ENCODE measurements at regions not wholly inside any gene's neighbourhood (a gene's known extent, or its start where the extent isn't known, plus 50 kb on each side); places are given as distances from the start of the nearest gene placed in this dataset.
"Not testable (repeated sequence)": the region's sequence is repeated elsewhere in the genome, so short reads cannot be mapped to it uniquely, and the experiment has no call there.

DNA sequence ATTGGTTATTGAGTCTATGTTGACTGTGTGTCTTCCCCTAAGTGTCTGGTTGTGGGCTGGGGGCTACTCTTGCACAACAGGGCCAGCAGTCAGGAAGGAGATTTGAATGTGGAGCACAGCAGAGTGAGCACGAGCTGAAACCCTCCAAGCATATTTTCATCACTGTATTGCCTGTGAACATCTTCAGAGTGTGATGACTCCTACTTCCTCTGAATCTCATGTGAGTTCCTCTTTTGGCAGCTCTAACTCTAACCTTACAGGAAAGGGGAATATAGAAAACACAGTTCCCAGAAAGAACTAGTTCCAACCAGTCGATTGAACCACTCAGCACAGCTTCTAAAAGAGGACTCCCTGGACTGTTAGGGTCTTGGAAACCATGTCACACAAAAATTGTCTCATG lies 211.6 kb downstream of the RAP2B start:
- no peak for DNase-seq (ENCODE audit: low read depth)

DNA sequence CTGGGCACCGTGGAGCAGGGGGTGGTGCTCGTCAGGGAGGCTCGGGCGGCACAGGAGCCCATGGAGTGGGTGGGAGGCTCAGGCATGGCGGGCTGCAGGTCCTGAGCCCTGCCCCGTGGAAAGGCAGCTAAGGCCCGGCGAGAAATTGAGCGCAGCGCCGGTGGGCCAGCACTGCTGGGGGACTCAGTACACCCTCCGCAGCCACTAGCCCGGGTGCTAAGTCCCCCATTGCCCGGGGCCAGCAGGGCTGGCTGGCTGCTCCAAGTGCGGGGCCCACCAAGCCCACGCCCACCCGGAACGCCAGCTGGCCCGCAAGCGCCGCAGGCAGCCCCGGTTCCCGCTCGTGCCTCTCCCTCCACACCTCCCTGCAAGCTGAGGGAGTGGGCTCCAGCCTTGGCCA lies 216.3 kb downstream of the RAP2B start:
- not testable (repeated sequence) for DNase-seq (ENCODE audit: low read depth)

DNA sequence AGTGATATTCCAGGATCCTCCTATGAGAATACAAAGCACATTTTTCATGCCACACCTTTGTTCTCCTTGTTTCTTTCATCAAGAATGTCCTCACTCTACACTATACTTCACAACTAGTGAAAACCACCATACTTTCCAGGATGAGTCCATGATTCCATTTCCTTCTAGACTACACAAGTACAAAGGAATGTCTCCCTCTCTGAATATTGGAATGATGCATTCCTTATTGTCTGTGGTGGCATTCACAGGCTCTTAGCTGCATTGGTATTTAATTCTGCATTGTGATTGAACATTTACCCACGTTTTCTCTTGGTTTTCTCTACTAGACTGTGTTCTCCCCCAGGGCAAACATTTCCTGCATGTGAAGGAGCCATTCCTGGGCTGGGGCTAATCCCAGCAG lies 217.5 kb downstream of the RAP2B start:
- DNase-seq (ENCODE audit: low read depth) = no peak

DNA sequence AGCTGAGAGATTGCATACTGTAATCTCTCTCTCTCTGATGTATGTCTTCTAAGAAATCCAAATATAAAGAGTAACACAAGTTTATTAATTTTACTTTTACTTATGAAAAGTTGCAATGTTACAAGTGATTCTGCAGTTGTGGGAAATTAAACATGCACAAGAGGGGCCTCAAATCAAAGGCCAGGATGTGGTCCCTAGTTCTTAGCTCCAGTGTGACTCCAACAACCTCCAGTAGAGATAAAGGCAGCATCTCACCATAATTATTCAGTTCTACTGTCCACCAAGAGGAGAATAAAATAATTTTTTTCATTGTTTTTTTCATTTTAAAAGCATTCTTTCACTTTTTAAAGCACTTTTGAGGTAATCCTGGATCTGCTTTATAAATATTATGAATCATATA lies 223.3 kb downstream of the RAP2B start:
- no peak for DNase-seq (ENCODE audit: low read depth)

DNA sequence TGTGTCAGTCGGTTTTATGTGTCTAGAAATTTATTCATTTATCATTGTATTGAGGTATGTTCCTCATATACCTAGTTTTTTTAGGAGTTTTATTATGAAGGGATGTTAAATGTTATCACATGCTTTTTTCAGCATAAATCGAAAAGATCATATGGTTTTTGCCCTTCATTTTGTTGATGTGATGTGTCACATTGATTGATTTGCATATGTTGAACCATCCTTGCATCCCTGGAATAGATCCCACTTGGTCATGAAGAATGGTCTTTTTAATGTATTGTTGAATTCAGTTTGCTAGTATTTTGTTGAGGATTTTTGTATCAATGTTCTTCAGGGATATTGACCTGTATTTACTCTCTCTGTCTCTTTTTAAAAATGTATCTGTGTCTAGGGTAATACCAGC lies 230.3 kb downstream of the RAP2B start:
- no peak for DNase-seq (ENCODE audit: low read depth)

DNA sequence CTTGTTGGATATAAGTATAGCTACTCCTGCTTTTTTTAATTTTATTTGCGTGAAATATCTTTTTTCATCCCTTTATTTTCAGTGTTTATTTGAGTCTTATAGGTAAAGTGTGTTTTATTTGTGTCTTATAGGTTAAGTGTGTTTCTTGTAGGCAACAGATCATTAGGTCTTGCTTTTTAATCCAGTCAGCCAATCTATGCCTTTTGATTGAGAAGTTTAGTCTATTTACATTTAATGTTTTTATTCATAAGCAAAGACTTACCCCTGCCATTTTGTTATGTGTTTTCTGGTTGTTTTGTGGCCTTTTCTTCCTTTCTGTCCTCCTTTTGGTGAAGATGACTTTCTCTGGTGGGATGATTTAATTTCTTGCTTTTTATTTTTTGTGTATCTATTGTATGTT lies 232.0 kb downstream of the RAP2B start:
- DNase-seq (ENCODE audit: low read depth) = no peak

DNA sequence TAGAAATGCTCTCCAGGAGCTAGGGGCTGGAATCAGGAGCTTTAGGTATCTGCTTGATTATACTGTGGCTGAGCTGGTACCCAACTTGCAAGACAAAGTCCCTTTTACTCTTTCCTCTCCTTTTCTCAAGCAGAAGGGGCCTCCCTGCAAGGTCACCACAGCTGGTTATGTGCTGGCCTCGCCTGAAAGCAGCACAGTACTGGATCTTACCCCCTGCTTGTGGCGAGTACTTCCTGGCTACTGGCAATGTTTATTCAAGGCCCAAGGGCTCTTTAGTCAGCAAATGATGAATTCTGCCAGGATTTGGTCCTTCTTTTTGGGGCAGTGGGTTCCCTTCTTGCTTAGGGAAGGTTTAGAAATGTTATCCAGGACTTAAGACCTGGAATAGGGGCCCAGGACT lies 234.6 kb downstream of the RAP2B start:
- DNase-seq (ENCODE audit: low read depth) = no peak

DNA sequence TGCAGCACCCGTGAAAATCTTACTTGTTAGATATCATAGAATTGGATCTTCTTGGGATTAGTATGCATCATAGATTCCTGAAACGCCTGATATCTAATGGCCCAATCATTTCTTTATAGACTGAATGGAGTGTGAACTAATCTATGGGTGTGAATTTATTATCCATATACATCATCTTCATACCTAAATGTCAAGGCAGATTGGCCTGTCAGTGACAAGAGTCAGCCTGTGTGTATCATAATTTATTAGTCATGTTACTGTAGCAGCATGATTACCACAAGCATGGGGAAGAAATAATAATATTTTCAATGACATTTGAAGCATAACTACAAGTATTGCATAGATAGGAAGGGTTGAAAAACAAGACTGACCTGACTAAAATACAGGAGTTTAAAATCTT lies 235.8 kb downstream of the RAP2B start:
- DNase-seq (ENCODE audit: low read depth) = no peak

DNA sequence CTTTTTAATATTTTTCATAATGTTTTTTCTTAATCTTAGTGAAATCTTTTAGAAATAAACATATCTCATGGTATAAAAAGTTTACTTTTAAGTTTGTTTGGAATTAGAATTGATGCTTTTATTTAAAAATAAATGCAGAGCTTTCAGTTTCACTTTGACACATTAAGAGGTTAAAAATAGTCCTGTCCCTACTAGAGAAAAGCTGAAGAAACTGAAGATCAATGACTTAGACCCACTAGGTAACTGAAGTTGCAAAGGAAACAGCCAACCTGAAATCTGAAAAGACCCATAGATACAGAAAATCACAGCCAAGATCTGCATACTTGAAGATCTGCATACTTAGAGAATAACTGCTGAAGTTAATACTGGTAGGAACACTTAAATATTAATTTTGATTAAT lies 237.6 kb downstream of the RAP2B start:
- DNase-seq (ENCODE audit: low read depth) = no peak

DNA sequence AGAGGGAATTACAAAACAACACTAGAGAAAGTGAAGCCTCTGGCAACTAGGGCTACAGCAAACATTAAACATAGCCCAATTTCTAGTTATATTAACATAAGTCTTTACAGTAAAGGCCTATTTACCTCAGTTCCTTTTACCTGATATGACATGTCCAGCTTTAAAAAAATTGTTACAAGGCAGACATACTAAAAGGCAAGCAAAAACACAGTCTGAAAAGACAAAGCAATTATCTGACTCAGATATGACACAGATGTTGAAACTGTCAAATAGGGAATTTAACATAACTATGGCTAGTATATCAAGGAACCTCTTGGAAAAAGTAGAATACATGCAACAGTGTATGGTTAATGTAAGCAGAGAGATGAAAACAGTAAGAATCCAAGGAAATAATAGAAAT lies 238.6 kb downstream of the RAP2B start:
- no peak for DNase-seq (ENCODE audit: low read depth)

DNA sequence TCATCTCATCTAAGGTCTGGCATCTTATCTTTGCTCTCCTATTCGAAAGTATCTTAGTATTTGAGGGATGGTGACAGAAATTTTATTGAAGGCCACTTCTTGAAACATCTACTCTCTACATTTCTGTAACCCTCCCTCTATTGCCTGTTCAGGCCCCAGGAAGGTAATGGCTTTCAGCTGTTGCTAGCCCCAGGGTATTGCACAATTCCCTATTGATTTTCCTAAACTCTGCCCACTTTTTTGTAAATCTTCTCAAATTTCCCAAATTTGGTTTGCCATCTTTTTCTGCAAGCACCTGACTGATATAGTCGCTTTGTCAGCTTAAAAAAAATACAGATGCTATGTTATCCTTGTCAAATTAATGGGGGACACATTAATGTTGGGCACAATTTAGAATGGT lies 242.1 kb downstream of the RAP2B start:
- no peak for DNase-seq (ENCODE audit: low read depth)

DNA sequence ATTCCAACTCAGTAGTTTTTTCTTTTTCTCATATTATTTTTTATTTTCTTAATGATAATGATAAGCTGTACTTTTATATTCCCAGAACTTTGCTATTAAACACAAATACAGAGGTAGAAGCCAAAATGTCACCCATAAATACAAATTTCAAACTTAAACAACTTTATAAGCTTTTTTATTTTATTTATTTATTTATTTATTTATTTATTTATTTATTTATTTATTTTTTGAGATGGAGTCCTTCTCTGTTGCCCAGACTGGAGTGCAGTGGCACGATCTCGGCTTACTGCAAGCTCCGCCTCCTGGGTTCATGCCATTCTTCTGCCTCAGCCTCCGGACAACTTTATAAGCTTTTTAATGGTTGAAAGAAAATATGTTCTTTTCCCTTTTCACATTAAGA lies 243.3 kb downstream of the RAP2B start:
- DNase-seq (ENCODE audit: low read depth) = not testable (repeated sequence)

DNA sequence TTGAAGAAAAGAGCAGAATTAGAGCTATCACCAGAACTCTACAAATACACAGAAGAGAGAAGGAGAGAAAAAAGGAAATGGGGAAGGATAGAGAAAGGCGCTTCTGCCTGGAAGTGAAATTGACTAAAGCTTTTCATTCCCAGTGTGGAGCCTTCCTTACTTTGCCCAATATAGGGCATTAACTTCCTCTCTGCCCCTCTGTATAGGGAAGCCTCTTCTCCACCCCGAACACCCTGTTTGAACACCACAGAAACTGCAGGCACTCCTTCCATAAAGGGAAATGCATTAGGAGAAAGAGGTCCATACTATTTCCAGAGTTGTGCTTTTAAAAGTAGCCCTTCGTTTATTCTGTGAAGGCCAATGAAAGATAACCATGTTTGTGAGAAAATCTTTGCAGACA lies 248.5 kb downstream of the RAP2B start:
- no peak for DNase-seq (ENCODE audit: low read depth)

DNA sequence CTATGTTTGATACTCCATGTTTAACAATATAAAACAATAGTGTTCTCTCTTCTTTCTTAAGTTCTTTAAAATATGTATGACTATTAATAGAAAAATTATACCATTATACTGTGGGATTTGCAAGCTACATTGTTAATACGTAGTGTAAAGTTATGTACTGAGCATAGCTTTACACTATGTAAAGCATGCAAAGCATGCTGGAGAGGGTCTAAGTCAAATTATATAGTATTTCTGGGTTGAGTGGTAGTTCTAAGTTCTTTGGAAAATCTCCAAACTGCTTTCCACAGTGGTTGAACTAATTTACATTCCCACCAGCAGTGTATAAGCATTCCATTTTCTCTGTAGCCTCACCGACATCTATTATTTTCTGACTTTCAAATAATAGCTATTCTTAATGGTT lies 253.0 kb downstream of the RAP2B start:
- DNase-seq (ENCODE audit: low read depth) = no peak

DNA sequence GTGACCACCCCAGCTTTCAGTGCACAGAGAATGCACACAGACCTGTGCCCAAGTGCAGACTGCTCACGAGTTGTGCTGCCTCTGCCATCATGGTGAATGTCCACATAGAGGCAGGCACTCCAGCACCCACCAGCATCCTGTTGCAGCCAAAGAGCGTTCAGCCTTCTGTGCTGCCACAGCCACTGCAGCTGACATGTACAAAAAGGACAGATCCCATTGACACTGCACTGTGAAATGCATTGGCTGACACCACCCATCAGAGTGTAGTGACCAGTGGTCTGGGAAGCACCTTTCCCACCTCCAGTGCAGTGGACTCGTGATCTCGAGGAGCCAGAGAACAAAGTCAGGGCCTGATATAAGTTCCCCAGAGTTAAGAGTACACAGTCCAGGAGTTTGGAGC lies 260.3 kb downstream of the RAP2B start:
- no peak for DNase-seq (ENCODE audit: low read depth)

DNA sequence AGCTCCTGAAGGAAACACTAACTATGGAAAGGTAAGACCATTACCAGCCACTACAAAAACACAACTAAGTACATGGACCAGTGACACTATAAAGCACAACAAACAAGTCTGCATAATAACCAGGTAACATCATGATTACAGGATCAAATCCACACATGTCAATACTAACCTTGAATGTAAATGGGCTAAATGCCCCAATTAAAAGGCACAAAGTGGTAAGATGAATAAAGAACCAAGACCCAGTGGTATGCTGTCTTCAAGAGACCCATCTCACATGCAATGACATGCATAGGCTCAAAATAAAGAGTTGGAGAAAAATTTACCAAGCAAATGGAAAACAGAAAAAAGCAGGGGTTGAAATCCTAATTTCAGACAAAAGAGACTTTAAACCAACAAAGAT lies 261.8 kb downstream of the RAP2B start:
- not testable (repeated sequence) for DNase-seq (ENCODE audit: low read depth)

DNA sequence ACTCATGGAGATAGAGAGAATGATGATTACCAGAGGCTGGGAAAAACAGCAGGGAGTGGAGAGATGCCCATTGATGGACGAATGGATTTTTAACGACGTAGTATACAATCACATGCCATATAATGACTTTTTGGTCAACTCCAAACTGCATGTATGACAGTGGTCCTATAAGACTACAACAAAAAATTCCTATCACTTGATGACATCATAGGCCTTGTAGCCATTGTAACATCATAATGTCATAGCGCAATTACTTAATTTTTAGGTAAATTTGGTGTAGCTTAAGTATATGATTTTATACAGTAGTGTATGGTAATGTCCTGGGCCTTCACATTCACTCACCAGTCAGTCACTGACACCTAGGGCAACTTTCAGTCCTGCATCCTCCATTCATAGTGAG lies 264.3 kb downstream of the RAP2B start:
- DNase-seq (ENCODE audit: low read depth) = no peak

DNA sequence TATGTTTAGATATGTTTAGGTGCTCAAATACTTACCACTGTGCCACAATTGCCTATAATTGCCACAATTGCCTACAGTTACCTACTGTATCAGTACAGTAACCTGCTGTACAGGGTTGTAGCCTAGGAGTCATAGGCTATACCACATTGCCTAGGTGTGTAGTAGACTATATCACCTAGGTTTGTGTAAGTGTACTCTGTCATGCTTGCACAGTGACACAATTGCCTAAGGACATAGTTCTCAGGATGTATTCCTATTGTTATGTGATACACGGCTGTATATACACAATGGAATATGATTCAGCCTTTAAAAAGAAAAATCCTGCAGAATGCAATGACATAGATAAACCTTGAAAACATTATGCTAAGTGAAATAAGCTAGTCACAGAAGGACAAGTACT lies 264.8 kb downstream of the RAP2B start:
- no peak for DNase-seq (ENCODE audit: low read depth)

DNA sequence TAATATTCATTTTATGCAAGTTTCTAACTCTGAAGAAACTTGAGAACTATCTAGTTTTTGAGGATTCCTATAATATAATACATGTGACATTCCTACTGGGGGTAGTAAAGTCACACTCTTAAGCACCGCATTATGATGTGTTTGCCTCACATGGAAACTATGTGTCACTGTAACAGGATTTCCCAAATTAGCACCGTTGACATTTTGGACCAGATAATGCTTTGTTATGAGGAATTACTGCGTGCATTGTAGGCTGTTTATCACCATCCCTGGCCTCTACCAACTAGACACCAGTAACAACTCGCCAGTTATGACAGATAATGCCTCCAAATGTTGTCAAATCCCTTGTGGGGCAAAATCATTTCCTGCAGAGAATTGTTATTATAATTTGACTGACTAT lies 267.8 kb downstream of the RAP2B start:
- DNase-seq (ENCODE audit: low read depth) = no peak

DNA sequence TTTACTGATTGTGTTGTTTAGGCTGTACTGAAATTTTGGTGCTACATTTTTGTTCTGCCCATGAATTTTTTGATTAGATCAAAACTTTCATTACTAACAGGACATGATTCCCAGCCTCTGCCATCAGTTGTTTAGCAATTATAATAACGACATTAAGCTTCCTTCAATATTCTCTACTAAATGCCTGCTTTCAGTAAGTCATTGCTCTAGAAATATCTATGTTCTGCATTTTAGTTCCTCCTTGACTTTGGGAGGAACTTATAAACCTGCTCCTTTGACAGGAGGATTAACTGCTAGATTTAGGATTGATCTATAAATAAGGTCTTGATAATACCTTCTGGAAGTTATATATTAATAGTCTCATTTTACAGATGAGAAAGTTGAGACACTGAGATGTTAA lies 269.1 kb downstream of the RAP2B start:
- DNase-seq (ENCODE audit: low read depth) = no peak

DNA sequence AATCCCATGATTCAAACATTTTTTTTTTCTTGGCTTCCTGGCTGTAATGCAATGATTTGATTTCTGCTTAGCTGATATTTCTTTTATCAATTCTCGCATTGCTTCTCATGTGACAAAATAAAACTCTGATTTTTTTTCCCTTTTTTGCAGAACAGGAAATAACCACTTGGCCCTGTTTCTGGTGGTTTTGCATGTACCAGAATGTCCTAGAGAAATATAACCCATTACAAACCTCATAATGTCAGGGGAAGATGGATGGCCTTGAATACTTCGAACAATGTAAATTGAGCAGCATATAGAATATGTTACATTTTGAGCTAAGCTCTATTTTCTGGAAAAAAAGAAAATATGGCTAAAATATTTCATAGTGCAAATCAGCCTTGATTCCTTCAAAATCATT lies 275.6 kb downstream of the RAP2B start:
- DNase-seq (ENCODE audit: low read depth) = no peak

DNA sequence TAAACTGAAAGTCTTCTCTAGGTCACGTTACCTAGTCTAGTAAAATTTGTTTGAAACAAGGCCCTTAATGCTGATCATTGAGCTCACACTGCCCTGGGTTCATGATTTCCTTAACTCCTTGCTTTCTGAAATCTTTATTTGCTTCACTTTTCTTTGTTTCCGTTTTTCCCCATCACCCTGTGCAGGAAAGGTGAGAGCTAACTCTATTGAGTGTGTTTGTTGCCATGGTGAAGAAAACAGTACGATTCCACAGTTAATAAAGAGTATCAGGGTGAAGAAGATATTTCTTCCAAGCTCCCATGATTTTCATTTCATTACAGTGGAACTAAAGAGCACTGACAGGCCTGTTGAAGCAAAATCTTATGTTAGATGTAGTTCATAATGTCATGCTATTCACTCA lies 276.2 kb downstream of the RAP2B start:
- DNase-seq (ENCODE audit: low read depth) = no peak

DNA sequence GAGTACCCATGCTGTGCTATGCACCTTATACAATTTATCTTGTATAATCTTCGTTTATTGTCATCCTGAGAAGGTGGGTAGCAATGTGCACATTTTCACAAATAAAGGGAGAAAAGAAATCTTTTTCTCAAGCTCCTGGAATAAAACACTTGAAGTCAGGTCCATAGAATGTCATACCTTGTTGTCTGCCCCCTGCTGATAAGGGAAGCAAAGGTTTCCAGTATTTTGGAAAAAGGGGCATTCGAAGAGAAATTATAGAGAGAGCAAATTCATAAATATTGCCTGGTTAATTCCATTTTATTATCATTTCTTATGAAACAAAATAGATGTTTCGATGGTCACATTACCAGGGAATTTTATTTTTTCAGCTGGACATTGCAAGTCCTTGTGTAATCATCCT lies 277.8 kb downstream of the RAP2B start:
- no peak for DNase-seq (ENCODE audit: low read depth)

DNA sequence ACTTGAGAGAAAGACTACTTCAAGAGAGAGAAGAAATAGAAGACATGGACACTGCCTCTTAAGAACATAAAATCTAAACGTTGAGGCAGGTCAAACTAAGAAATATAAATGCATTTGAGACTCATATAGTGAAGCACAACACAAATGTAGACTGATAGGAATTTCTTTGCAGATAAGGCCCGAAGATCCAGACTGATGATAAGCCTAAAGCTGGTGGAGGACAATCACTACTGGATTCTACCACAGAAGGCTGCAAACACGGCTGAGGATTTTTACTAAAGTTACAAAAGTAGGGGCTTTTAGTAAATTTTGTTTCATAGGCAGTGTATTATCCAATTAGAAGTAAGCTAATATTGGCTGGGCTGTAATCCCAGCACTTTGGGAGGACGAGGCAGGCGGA lies 278.3 kb downstream of the RAP2B start:
- no peak for DNase-seq (ENCODE audit: low read depth)

DNA sequence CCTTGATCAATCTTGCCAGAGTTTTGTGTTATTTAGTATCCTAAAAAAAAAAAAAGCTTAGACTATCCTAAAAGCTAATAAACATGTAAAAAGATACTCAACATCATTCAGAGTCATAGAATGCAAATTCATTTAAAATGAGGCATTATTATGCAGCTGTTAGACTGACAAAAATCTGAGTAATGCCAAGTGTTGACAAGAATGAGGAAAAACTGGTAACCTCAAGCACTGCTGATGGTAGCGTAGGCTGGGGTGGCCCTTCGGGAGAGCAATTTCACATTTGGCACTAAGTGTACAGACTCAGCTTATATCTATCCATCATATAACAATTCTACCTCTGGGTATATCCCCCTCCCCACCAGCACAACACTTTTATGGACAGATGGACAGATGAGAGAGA lies 280.4 kb downstream of the RAP2B start:
- no peak for DNase-seq (ENCODE audit: low read depth)
